ENCODE measurements at regions not wholly inside any gene's neighbourhood (a gene's known extent, or its start where the extent isn't known, plus 50 kb on each side); places are given as distances from the start of the nearest gene placed in this dataset.

GRCh38 chr15:22228101-22228762 is 147.9 kb downstream of the OR4M2 start:
- no peak for TF ChIP-seq POLR2A (IDR thresholded peaks at IDR 0.05)
- TF ChIP-seq CTCF (IDR thresholded peaks at IDR 0.05): no peak
